Activated naive CD4-positive, alpha-beta T cell treated with anti-CD3 and anti-CD28 coated beads, Interleukin-2, amount 10 ng/mL, durations not matched to agents 7 days and 5 days (primary cell): ENCODE measurements at regions not wholly inside any gene's neighbourhood (a gene's known extent, or its start where the extent isn't known, plus 50 kb on each side); places are given as distances from the start of the nearest gene placed in this dataset.
"Not testable (repeated sequence)": the region's sequence is repeated elsewhere in the genome, so short reads cannot be mapped to it uniquely, and the experiment has no call there.

ENCODE experiments used
- CTCF ChIA-PET: fragments of 350-600 bp; sonication (Branson Sonifier 250); formaldehyde crosslinking; loops from one replicate; lab custom pipeline; 2021; ENCODE audit warnings: antibody characterized with exemption; lab: Charles Lee
- DNase-seq: peaks from one replicate; pipeline ENCODE4 v3.0.0-alpha.2; 2020
- H3K27ac Mint-ChIP-seq: one replicate; pipeline ENCODE4 v1.8.0; 2021; ENCODE audit warnings: mild to moderate bottlenecking, moderate library complexity, mixed read lengths
- H3K27me3 Mint-ChIP-seq: one replicate; pipeline ENCODE4 v1.8.0; 2021; ENCODE audit warnings: mild to moderate bottlenecking, mixed read lengths
- H3K36me3 Mint-ChIP-seq: one replicate; pipeline ENCODE4 v1.8.0; 2021; ENCODE audit warnings: mixed read lengths
- H3K4me1 Mint-ChIP-seq: one replicate; pipeline ENCODE4 v1.8.0; 2021; ENCODE audit warnings: mixed read lengths
- H3K4me3 Mint-ChIP-seq: one replicate; pipeline ENCODE4 v1.8.0; 2021; ENCODE audit warnings: mild to moderate bottlenecking, moderate library complexity, mixed read lengths
- H3K9me3 Mint-ChIP-seq: one replicate; pipeline ENCODE4 v1.8.0; 2021; ENCODE audit warnings: mixed read lengths

DNA sequence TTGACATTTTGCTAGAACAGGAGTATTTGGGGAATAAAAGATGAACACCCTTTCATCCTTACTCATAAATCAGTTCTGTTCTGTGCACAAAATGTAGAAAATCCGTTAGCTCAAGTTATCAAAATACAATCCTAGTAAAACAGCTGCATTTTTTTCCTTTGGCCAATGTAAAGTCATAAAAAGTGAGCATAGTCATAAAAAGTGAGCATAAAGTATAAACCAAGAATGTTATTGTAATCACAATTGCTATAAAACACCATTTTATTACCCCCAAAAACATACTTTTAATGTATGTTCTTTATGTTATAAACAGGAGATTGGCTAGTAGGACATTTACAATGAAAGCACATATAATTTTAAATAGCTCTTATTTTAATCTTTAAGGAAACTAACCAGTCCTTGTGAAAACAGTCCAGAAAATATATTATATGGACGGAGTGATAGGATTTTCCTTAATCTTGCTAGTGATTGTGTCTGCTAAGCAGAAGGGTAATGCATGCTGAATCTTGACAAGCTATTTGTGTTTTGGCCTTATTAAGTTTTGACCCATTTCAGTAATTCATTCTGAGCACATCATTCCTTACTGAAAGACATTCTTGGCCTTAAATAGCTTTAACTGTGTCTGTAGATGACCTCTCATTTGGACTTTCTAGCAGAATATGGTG, 891.8 kb downstream of the DSC3 start:
- H3K27me3 Mint-ChIP-seq, result no peaks in the 10 kb centered on the region
- DNase-seq, result no peak
- no peaks in the 10 kb centered on the region for H3K4me1 Mint-ChIP-seq
- H3K27ac Mint-ChIP-seq, result no peak overlapping the region
- peaks cover 5% of the 10 kb centered on the region for H3K9me3 Mint-ChIP-seq
- H3K4me3 Mint-ChIP-seq, result no peak overlapping the region
- H3K36me3 Mint-ChIP-seq, result no peaks in the 10 kb centered on the region
- CTCF ChIA-PET, result interaction anchor here (0.7 kb wide), 1 partner anchor 751 kb away, joined by 3 read pairs; no protein-coding TSS in a partner anchor

DNA sequence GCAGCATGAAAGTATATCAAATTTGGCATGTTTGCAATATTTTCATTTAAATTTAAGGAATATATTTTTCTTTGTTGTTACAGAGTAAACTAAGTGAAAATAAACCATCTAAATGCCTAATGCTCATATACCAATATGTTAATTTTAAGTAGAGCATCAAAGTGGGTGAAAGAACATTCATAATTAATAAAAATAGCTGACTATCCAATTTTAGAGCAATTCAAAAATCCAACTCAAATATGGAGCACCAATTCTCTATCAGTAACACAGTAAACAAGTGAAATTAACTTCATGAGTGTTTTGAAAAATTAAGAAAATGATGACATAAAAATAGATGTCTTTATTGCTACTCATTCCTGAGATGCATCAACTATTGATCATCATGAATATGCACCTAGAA, 893.0 kb downstream of the DSC3 start:
- Mint-ChIP-seq H3K4me3 (no peak overlapping the region), H3K27me3 (no peaks in the 10 kb centered on the region), H3K9me3 (peaks cover 10% of the 10 kb centered on the region), H3K36me3 (no peaks in the 10 kb centered on the region), H3K4me1 (no peaks in the 10 kb centered on the region), H3K27ac (no peak overlapping the region)
- no peak for DNase-seq
- CTCF ChIA-PET, result no interaction called here

DNA sequence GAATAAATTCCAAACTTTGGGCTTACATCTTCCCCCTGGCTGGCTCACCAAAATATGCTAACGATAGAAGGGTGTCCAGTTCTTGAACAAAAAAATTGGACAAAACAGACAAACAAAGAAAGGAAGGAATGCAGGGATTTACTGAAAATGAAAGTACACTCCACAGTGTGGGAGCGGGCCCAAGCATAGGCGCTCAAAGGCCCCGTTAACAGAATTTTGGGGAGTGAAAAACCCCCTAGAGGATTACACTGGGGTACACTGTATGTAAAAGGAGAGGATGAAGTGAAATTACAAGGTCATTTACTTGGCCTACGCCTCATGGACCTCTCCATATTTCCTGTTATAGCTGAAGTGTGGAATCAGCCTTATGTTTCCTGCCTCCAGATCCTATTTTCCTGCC, 899.7 kb downstream of the DSC3 start:
- Mint-ChIP-seq H3K4me3 (no peak overlapping the region), H3K27me3 (no peaks in the 10 kb centered on the region), H3K9me3 (peaks cover 23% of the 10 kb centered on the region), H3K4me1 (no peaks in the 10 kb centered on the region), H3K36me3 (no peaks in the 10 kb centered on the region), H3K27ac (no peak overlapping the region)
- CTCF ChIA-PET, result no interaction called here
- no peak for DNase-seq

DNA sequence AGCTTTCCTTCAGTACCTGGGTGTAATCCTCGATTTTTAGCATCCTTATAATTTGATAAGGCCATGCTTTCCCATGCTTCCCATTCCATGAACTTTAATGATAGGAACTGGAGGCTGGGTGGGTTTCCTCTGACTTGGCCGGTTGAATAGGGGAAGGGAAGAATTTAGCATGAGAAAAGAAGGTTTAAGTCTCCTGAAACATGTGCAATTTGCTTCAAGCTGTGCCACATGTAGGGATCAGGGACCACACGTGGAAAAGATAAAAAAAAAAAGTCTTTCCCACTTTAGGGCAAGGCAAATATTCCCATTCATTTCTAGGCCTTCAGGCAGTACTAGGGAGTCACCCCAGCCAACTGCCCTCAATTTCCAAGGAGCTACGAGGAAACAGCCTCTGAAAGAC, 900.3 kb downstream of the DSC3 start:
- Mint-ChIP-seq H3K27ac (no peak overlapping the region), H3K4me3 (no peak overlapping the region), H3K9me3 (peaks cover 23% of the 10 kb centered on the region), H3K4me1 (no peaks in the 10 kb centered on the region), H3K27me3 (no peaks in the 10 kb centered on the region), H3K36me3 (no peaks in the 10 kb centered on the region)
- CTCF ChIA-PET, result no interaction called here
- no peak for DNase-seq

DNA sequence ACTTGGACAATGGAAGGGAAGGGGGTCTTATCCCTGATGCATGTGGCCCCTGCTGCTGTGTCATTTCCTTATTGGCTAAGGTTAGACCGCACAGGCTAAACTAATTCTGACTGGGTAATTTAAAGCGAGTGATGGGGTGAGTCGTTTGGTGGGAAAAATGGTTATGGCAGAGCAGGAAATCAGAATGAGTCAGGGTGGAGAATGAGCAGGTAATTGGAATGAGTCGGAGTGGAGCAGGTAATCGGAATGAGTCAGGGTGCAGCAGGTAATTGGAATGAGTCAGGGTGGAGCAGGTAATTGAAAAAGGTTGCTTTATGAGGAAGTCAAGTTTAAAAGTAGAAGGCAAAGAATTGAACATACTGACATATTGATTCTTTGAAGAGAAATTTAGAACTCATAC, 901.0 kb downstream of the DSC3 start:
- H3K27ac Mint-ChIP-seq, H3K4me1 Mint-ChIP-seq, H3K27me3 Mint-ChIP-seq, H3K36me3 Mint-ChIP-seq, H3K4me3 Mint-ChIP-seq, CTCF ChIA-PET, DNase-seq: not testable (repeated sequence)
- peaks cover 25% of the 10 kb centered on the region for H3K9me3 Mint-ChIP-seq

DNA sequence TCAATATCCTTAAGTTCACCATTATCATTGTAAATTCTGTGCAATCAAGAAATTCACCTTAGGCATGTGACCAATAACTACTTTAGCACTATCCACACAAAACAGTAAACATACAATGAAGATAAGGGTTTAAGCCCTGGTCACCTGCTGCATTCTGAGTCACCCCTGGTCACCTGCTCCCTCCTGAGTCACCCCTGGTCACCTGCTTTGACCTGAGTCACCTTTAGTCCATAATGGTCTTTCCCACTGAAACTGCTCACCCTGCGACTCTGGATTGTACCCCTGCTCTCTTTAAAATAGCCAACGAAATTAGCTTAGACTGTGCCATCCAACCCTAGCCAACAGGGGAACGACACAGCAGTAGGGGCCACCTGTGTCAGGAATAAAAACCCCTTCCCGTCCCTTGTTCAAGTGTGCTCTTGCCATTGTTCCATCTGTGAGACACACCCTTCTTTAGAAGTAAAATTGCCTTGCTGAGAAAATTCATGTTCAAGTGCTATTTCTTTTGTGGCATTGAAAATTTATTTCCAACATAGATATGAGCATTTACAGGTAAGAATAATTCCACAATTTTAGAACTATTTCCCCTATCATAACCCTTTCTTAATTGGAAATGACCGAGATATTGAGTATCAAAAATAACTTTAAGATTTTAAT, 902.8 kb downstream of the DSC3 start:
- CTCF ChIA-PET, result no interaction called here
- H3K27ac Mint-ChIP-seq, result no peak overlapping the region
- no peak overlapping the region for H3K4me3 Mint-ChIP-seq
- H3K4me1 Mint-ChIP-seq, result no peaks in the 10 kb centered on the region
- peaks cover 24% of the 10 kb centered on the region for H3K9me3 Mint-ChIP-seq
- no peaks in the 10 kb centered on the region for H3K36me3 Mint-ChIP-seq
- DNase-seq, result no peak
- no peaks in the 10 kb centered on the region for H3K27me3 Mint-ChIP-seq

DNA sequence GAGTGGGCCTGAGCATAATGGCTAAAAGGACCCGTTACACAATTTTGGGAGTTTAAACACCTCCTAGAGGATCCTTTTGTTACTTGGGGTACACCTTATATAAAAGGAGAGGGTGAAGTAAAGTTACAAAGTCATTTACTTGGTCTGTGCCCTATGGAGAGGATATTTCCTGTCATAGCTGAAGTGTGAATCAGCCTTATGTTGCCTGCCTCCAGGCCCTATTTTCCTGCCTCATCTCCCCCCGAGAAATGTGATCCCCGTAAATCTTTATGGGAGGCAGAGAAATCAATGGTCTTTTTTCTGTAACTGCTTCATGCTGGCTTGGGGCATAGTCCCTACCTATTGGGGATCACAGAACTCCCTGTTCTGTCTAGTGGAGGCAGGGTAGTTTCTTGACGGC, 906.6 kb downstream of the DSC3 start:
- H3K4me3 Mint-ChIP-seq, result no peak overlapping the region
- CTCF ChIA-PET, result no interaction called here

DNA sequence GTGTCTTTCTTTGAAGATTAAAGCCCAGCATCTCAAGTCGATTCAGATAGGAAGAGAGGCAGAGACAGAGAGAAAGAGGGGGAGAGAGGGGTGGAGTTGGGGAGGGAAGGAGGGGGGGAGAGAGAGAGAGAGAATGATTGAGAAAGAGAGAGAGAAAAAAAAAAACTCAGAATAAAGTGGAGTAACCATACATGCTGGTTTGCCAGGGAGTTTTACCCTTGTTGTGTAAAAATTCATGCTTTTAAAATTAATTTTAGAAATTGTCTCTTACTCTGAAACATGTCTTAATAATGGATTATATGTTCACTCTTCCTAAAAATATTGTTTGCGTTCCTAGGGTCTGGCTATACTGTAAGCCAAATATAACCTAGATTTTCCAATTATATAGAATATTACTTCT, 908.5 kb downstream of the DSC3 start:
- H3K36me3 Mint-ChIP-seq, result no peaks in the 10 kb centered on the region
- CTCF ChIA-PET, result no interaction called here
- H3K9me3 Mint-ChIP-seq, result peaks cover 24% of the 10 kb centered on the region
- no peak for DNase-seq
- H3K27me3 Mint-ChIP-seq, result no peaks in the 10 kb centered on the region
- no peak overlapping the region for H3K27ac Mint-ChIP-seq
- no peaks in the 10 kb centered on the region for H3K4me1 Mint-ChIP-seq
- no peak overlapping the region for H3K4me3 Mint-ChIP-seq

More for the DNA sequence above, 906.6 kb downstream of the DSC3 start:
- Mint-ChIP-seq H3K36me3 (no peaks in the 10 kb centered on the region), H3K27me3 (no peaks in the 10 kb centered on the region), H3K9me3 (peaks cover 27% of the 10 kb centered on the region), H3K27ac (no peak overlapping the region), H3K4me1 (no peaks in the 10 kb centered on the region)
- DNase-seq, result no peak

DNA sequence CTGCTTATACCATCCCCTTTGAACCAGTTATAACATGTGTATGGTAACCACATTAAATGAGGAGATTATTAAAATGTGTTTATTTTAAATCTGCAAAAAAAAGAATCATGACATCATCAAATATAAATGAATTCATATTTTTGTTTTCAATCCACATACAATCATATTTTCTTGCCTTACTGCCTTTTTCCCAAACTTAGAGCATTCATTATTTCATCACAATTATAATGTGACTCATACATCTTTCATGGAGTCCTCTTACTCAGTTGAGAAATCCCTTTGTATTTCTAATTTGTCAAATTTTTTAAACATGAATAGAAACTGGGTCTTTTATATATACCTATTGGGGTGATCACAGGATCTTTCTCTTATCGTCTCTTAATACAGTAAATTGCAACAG, 909.6 kb downstream of the DSC3 start:
- no peaks in the 10 kb centered on the region for H3K36me3 Mint-ChIP-seq
- DNase-seq, result no peak
- no peaks in the 10 kb centered on the region for H3K27me3 Mint-ChIP-seq
- CTCF ChIA-PET, result no interaction called here
- peaks cover 24% of the 10 kb centered on the region for H3K9me3 Mint-ChIP-seq
- H3K4me1 Mint-ChIP-seq, result no peaks in the 10 kb centered on the region
- no peak overlapping the region for H3K27ac Mint-ChIP-seq
- no peak overlapping the region for H3K4me3 Mint-ChIP-seq

DNA sequence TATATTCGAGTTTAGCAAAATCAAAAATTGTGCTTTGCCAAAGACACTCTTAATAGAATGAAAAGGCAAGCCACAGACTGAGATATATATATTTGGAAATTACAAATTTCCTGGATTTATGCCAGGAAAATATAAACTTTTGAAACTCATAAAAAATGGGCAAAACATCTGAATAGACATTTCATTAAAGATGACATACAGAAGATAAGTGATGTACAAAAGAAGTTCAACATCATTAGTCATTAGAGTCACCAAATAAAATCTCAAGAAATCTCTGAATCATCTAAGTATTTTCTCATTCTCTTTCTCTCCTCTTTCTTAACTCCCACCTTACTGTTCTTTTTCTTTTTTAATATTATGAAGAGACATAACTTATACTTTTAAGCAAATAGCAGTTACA, 921.1 kb downstream of the DSC3 start:
- no peaks in the 10 kb centered on the region for H3K27me3 Mint-ChIP-seq
- peaks cover 9% of the 10 kb centered on the region for H3K9me3 Mint-ChIP-seq
- CTCF ChIA-PET, result no interaction called here
- H3K36me3 Mint-ChIP-seq, result no peaks in the 10 kb centered on the region
- no peak overlapping the region for H3K4me3 Mint-ChIP-seq
- no peak overlapping the region for H3K27ac Mint-ChIP-seq
- DNase-seq, result no peak
- no peaks in the 10 kb centered on the region for H3K4me1 Mint-ChIP-seq

DNA sequence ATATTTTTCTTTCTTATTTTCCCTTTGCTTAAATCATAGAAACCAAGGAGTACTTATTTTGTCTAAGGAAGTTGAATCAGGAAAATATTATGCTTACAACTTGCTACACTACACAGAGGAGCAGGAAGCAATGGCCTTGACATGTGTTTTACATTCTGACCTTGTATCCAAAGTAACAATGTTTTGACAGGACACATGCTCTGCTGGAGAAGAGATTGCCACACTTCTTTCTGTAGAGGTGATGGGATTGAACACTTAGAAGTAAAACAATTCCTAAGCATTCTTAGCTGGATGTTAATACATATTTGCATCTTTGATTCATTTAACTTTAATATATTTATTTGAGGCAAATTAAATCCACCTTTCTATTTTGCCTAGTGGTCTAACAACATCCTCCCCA, 929.1 kb downstream of the DSC3 start:
- Mint-ChIP-seq H3K27me3 (no peaks in the 10 kb centered on the region), H3K4me1 (no peaks in the 10 kb centered on the region), H3K27ac (no peak overlapping the region), H3K9me3 (peaks cover 7% of the 10 kb centered on the region), H3K36me3 (no peaks in the 10 kb centered on the region), H3K4me3 (no peak overlapping the region)
- CTCF ChIA-PET, result no interaction called here
- no peak for DNase-seq

DNA sequence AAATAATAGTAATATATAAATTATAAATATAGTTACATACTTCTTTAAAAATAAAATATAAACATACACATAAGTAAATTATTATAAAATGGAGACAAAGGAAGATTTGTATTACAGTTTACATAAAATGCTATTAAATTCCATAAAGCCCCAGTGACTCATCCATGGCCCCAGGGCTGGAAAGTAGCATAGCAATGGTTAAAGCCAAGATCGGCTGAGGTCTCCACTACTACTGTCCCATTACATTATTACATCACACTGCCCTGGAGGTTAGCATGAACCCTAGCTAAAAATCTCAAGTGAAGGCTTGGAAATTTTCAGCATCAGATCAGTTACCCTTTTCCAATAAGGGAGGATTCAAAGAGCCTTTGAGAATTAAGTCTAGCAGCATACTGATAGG, 936.2 kb downstream of the DSC3 start:
- Mint-ChIP-seq H3K4me1 (no peaks in the 10 kb centered on the region), H3K27me3 (no peaks in the 10 kb centered on the region), H3K27ac (no peak overlapping the region), H3K4me3 (no peak overlapping the region), H3K36me3 (no peaks in the 10 kb centered on the region), H3K9me3 (peaks cover 7% of the 10 kb centered on the region)
- no peak for DNase-seq
- CTCF ChIA-PET, result no interaction called here

DNA sequence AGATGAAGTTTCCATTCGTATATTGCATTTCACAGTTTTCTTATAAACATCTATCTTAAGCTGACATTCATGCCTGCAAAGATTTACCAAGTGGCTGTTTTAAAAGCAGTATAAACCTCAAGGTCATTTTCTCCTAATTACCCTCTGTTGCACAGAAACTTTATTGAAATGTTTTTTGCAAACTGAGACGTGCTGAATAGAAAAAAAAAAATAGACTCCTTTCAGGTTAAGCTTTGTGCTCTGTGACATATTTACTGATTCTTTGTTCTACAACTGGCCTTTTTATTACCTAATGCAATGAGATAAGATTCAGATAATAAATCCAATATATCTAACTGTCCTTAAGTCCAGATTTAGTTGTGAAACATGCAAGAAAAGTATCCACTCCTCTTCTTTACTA, 938.7 kb downstream of the DSC3 start:
- Mint-ChIP-seq H3K27ac (no peak overlapping the region), H3K4me1 (no peaks in the 10 kb centered on the region), H3K36me3 (no peaks in the 10 kb centered on the region), H3K9me3 (peaks cover 9% of the 10 kb centered on the region), H3K27me3 (no peaks in the 10 kb centered on the region), H3K4me3 (no peak overlapping the region)
- CTCF ChIA-PET, result no interaction called here
- no peak for DNase-seq

DNA sequence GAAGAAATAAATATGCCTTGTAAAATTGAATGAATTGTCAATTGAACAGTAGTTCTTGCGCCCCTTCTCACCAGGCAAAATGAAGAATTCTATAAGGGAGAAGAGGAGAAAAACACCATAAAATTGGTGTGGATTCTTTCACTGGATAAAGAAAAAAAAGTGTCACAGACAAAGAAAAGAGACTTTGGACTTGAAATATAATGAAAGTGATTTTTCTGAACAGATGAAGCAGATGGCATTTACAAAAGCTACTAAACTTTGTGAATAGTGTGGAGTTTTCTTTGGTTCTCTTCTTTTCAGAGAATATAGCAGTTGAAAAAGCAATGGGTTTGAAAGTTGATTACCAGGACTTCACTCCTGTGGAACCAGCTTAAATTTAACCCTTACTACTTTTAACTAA, 945.7 kb downstream of the DSC3 start:
- CTCF ChIA-PET, result no interaction called here
- Mint-ChIP-seq H3K4me1 (no peaks in the 10 kb centered on the region), H3K36me3 (no peaks in the 10 kb centered on the region)

DNA sequence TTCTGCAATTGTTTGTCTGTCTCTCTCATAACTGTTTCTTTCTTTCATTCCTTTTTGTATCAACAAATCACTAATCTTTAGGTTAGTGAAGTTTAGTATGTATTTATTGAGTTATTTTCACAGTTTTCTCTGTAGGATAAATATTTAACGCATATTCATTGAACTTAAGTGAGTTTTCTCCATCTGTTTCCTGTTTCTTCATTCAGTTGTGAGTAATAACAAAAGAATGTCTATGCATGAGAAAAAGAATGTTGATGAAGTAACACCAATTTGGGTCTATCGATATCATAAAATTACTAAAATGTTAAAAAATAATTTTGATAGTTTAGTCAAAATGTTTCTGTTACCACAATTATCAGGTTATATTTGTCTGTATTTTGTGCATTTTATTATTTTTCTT, 948.0 kb downstream of the DSC3 start:
- H3K36me3 Mint-ChIP-seq, result no peaks in the 10 kb centered on the region
- H3K4me1 Mint-ChIP-seq, result no peaks in the 10 kb centered on the region
- no peaks in the 10 kb centered on the region for H3K27me3 Mint-ChIP-seq
- H3K27ac Mint-ChIP-seq, result no peak overlapping the region
- DNase-seq, result no peak
- CTCF ChIA-PET, result no interaction called here
- H3K4me3 Mint-ChIP-seq, result no peak overlapping the region
- peaks cover 12% of the 10 kb centered on the region for H3K9me3 Mint-ChIP-seq

More for the DNA sequence above, 945.7 kb downstream of the DSC3 start:
- Mint-ChIP-seq H3K4me3 (no peak overlapping the region), H3K27me3 (no peaks in the 10 kb centered on the region), H3K9me3 (peaks cover 12% of the 10 kb centered on the region), H3K27ac (no peak overlapping the region)
- no peak for DNase-seq
